ENCODE measurements at regions not wholly inside any gene's neighbourhood (a gene's known extent, or its start where the extent isn't known, plus 50 kb on each side); places are given as distances from the start of the nearest gene placed in this dataset.

GRCh38 chr10:10662716-10663408 is 354.8 kb upstream of the CELF2 start:
- peak in 1 of 2 donors; percentile 62 for DNase-seq (ENCODE audit: low read depth in 2 of 2)
- no peak overlapping the region for H3K4me3 ChIP-seq (replicated peaks in 1 of 2; ENCODE audit: low read depth in 2 of 2, low read length in 2 of 2)
- TF ChIP-seq CTCF (IDR thresholded peaks at IDR 0.05; ENCODE audit: low read depth, low read length): no peak

GRCh38 chr10:10663622-10664021 is 354.1 kb upstream of the CELF2 start:
- no peak for TF ChIP-seq CTCF (IDR thresholded peaks at IDR 0.05; ENCODE audit: low read depth, low read length)
- H3K4me3 ChIP-seq (replicated peaks in 1 of 2; ENCODE audit: low read depth in 2 of 2, low read length in 2 of 2): no peak overlapping the region

GRCh38 chr10:10665750-10666149 is 351.9 kb upstream of the CELF2 start:
- no peak overlapping the region for H3K4me3 ChIP-seq (replicated peaks in 1 of 2; ENCODE audit: low read depth in 2 of 2, low read length in 2 of 2)
- no peak for TF ChIP-seq CTCF (IDR thresholded peaks at IDR 0.05; ENCODE audit: low read depth, low read length)

More at GRCh38 chr10:10663622-10664021, 354.1 kb upstream of the CELF2 start:
- DNase-seq (ENCODE audit: low read depth in 2 of 2): peak; percentile 15 to 28

GRCh38 chr10:10667466-10667865 is 350.2 kb upstream of the CELF2 start:
- no peak overlapping the region for H3K4me3 ChIP-seq (replicated peaks in 1 of 2; ENCODE audit: low read depth in 2 of 2, low read length in 2 of 2)
- TF ChIP-seq CTCF (IDR thresholded peaks at IDR 0.05; ENCODE audit: low read depth, low read length): no peak
- DNase-seq (ENCODE audit: low read depth in 2 of 2): no peak

More at GRCh38 chr10:10665750-10666149, 351.9 kb upstream of the CELF2 start:
- DNase-seq (ENCODE audit: low read depth in 2 of 2): no peak

- no peak overlapping the region for H3K4me3 ChIP-seq (replicated peaks in 1 of 2; ENCODE audit: low read depth in 2 of 2, low read length in 2 of 2)
- TF ChIP-seq CTCF (IDR thresholded peaks at IDR 0.05; ENCODE audit: low read depth, low read length): no peak
- no peak for DNase-seq (ENCODE audit: low read depth in 2 of 2)
Measured at GRCh38 chr10:10676972-10677371, 340.7 kb upstream of the CELF2 start.

- peak; percentile 63 for TF ChIP-seq CTCF (IDR thresholded peaks at IDR 0.05; ENCODE audit: low read depth, low read length)
- no peak overlapping the region for H3K4me3 ChIP-seq (replicated peaks in 1 of 2; ENCODE audit: low read depth in 2 of 2, low read length in 2 of 2)
- DNase-seq (ENCODE audit: low read depth in 2 of 2): peak; percentile 90
Measured at GRCh38 chr10:10677479-10677878, 340.2 kb upstream of the CELF2 start.

GRCh38 chr10:10680496-10680895 is 337.2 kb upstream of the CELF2 start:
- no peak overlapping the region for H3K4me3 ChIP-seq (replicated peaks in 1 of 2; ENCODE audit: low read depth in 2 of 2, low read length in 2 of 2)
- TF ChIP-seq CTCF (IDR thresholded peaks at IDR 0.05; ENCODE audit: low read depth, low read length): no peak
- no peak for DNase-seq (ENCODE audit: low read depth in 2 of 2)
